HG03103 (cell line): ENCODE measurements at regions not wholly inside any gene's neighbourhood (a gene's known extent, or its start where the extent isn't known, plus 50 kb on each side); places are given as distances from the start of the nearest gene placed in this dataset.

Experiments
- ATAC-seq: cut with Tn5 transposase; IDR thresholded peaks from one replicate; pipeline ENCODE4 v1.9.1; 2021; ENCODE audit warnings: low read depth; ENCODE audit not compliant: unreplicated experiment

GRCh38 chr1:184215274-184215925, 163.9 kb downstream of the TSEN15 start:
- no peak for ATAC-seq

GRCh38 chr1:184218458-184219075, 167.0 kb downstream of the TSEN15 start:
- ATAC-seq = no peak

DNA sequence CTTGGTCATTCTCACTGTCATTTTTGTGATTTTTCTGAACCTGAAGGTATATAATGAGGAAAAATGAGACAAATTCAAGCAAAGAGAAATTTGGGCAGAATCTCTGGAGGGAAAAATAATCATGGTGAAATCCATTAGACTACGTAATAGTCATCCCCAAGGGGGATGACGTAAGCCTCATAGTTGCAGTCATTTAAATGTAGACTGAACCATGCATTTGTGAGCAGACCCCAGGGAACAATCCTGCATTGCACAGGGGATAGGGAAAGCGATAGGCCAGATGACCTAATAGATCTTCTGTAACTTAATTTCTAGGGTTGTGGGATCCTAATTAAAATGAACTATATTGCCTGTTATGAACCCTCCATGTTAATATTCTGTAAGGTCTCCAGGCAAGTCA, 167.4 kb upstream of the C1orf21 start:
- no peak for ATAC-seq

- no peak for ATAC-seq
Measured at GRCh38 chr1:184219883-184220282, 166.9 kb upstream of the C1orf21 start.

- ATAC-seq = no peak
Measured at GRCh38 chr1:184221087-184221486, 165.7 kb upstream of the C1orf21 start.

GRCh38 chr1:184222652-184223052, 164.2 kb upstream of the C1orf21 start:
- ATAC-seq = no peak

DNA sequence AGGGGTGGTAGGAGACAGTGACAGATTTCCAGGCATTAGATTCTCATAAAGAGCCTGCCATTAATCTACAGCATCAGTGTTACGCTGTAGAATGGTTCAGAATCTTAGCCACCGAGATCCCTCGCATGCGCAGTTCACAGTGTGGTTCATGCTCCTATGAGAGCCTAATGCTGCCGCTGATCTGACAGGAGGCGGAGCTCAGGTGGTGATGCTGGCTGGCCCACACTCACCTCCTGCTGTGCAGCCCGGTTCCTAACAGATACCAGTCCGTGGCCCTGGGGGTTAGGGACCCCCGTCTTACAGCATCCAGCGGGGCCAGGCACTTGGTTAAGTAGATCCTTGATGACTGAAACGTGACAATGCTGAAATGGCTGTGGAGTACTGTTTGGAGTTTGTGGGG, 163.6 kb upstream of the C1orf21 start:
- ATAC-seq = no peak

- ATAC-seq = no peak
Measured at GRCh38 chr1:184225283-184226099, 161.3 kb upstream of the C1orf21 start.

- no peak for ATAC-seq
Measured at GRCh38 chr1:184226100-184226487, 160.7 kb upstream of the C1orf21 start.

GRCh38 chr1:184228558-184228957, 158.3 kb upstream of the C1orf21 start:
- no peak for ATAC-seq

GRCh38 chr1:184237588-184237987, 149.2 kb upstream of the C1orf21 start:
- ATAC-seq = no peak

DNA sequence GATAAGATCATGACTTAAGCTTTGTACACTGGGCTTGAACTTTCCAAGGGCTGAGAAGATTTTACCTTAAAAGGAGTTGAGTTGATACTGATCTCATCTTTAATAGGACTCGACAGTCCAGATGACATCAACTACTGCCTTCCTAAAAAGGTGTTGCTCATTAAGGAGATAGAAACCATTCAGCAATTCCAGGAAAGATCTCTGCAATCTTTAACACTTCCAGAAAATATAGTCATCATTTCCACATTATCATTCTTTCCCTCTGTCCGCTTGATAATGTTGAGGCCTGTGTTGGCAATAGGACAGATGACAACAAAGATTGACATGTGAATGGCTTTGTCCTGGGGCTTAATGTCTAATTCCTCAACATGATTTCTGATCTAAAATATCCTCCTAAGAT, 145.4 kb upstream of the C1orf21 start:
- no peak for ATAC-seq

DNA sequence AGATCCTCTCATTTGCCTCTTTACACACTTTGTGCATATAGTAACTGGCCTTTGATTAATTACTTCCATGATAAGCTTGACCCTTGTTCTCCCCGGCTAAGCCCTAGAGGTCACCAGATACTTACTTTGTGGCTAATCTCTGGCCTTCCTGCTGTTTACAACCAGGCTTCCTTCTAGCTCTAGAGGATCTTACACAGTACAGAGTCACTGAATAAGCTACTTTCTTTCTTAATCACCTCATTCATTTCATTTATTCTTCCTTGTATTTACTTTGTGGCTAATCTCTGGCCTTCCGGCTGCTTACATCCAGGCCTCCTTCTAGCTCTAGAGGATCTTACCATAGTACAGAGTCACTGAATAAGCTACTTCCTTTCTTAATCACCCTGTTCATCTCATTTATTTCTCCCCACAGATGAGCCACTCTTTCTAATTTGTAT, 144.3 kb upstream of the C1orf21 start:
- ATAC-seq = no peak

GRCh38 chr1:184244962-184245361, 141.9 kb upstream of the C1orf21 start:
- no peak for ATAC-seq

DNA sequence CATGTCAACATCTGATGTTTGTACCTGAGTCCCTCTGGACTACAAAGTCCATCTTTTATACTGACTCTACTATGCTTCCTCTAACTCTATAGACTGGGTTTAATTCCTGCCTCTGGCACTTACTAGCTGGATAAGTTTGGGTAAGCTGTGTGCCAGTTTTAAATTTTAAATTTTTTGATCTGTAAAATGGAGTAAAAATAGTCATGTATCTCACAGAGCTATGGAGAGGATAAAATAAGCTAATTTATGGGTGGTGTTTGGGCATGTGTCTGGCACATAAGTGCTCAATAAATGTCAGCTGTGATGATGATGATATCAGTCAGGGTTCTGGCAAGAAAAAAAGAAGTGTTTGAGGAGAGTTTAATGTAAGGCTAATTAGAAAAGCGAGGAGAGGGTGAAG, 139.2 kb upstream of the C1orf21 start:
- no peak for ATAC-seq

DNA sequence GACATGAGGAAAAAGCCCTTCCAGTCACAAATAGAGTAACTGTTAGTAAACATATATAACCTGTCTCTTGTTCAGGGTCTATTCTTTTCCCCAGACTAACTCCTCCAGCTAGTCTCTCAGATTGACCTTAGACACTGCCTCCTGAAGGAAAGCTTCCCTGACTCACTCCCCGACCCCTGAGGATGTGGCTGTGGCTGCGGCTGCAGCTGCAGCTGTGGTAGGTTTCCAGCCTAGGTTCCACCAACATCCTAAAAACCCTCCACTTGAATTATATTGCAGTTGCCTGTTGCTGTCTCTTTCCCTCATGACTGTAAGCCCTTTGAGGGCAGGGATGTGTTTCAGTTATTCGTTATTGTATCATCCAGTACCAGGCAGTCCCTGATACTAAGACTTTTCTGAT, 132.9 kb upstream of the C1orf21 start:
- ATAC-seq = no peak

GRCh38 chr1:184254849-184255248, 132.0 kb upstream of the C1orf21 start:
- ATAC-seq = no peak

DNA sequence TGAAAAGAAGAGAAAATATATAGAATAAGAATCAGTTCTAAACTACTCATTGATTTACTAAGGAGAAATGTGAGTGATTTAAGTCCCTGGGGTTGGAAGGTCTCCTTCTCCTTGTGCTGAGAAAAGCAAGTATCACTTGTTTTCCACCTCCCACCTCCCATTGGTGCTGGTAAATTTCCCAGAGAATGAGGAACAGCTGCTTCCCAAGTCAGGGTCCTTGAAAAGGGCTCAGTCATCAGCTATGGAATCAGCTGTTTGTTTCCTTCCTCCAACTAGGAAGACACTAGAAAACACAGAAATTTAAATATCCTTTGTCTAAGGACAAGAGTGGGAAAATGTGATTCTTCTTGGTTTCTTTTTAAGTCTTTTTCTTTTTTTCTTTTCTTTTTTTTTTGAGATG, 131.3 kb upstream of the C1orf21 start:
- ATAC-seq = no peak

- ATAC-seq = no peak
Measured at GRCh38 chr1:184257873-184258272, 129.0 kb upstream of the C1orf21 start.

- no peak for ATAC-seq
Measured at GRCh38 chr1:184258525-184258924, 128.3 kb upstream of the C1orf21 start.

GRCh38 chr1:184260382-184260781, 126.4 kb upstream of the C1orf21 start:
- ATAC-seq = no peak

DNA sequence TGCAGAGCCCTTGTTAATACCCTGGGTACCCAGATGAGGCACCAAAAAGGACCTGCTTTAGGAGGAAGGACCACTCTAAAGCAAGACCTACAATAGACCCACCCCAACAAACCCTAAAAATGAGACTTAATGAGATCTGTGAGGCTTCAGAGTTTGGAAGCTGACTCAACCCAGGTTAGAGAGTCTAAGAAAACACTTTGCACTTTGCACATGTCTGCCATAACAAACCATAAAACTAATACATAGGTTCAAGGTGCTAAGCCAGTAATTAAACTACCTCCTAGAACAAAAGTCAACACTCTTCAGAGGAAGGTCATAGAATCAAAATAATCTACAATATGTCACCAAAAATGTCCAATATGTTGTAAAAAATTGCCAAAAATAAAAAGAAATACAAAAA, 124.7 kb upstream of the C1orf21 start:
- no peak for ATAC-seq
